OCI-LY7 (cell line): ENCODE measurements at regions not wholly inside any gene's neighbourhood (a gene's known extent, or its start where the extent isn't known, plus 50 kb on each side); places are given as distances from the start of the nearest gene placed in this dataset.

ENCODE experiments used
- BruUV-seq: library from RNA; stranded (reverse); fragments of 400-500 nt; replicated peaks from 2 replicates; lab custom pipeline; 2021; lab: Mats Ljungman, UMichigan
- CTCF ChIA-PET: fragments of 300-600 bp; sonication (Branson Sonifier 250); formaldehyde crosslinking; loops from one replicate; lab custom pipeline; 2022; ENCODE audit warnings: antibody characterized with exemption; ENCODE audit not compliant: unreplicated experiment; lab: Charles Lee
- POLR2A ChIA-PET: fragments of 300-600 bp; sonication (Branson Sonifier 250); formaldehyde crosslinking; loops from one replicate; lab custom pipeline; 2022; ENCODE audit warnings: antibody characterized with exemption; lab: Charles Lee
- DNase-seq: peaks from one replicate; pipeline ENCODE4 v3.0.0-alpha.2; 2015; ENCODE audit warnings: low spot score
- H2AFZ ChIP-seq: fragments of 200-600 bp; sonication (generic), shearing (Covaris generic); 2 replicates; pipeline ENCODE4 v1.6.1; 2014; ENCODE audit warnings: mild to moderate bottlenecking, antibody characterized with exemption, low read length, moderate library complexity
- H3K27ac ChIP-seq: fragments of 200-600 bp; sonication (generic); 2 replicates; pipeline ENCODE4 v1.5.1; 2014; ENCODE audit warnings: mixed run types, low read depth, mild to moderate bottlenecking, moderate library complexity, low read length, inconsistent platforms; ENCODE audit not compliant: poor library complexity, severe bottlenecking
- H3K36me3 ChIP-seq: fragments of 200-600 bp; sonication (generic); 2 replicates; pipeline ENCODE4 v1.6.1; 2014; ENCODE audit warnings: mild to moderate bottlenecking, antibody characterized with exemption, low read length, moderate library complexity, mixed read lengths; ENCODE audit not compliant: insufficient read depth
- H3K4me1 ChIP-seq: fragments of 200-600 bp; sonication (generic); 2 replicates; pipeline ENCODE4 v1.5.1; 2014; ENCODE audit warnings: mild to moderate bottlenecking, low read length; ENCODE audit not compliant: insufficient read depth, poor library complexity, severe bottlenecking
- H3K4me2 ChIP-seq: fragments of 200-600 bp; sonication (generic); 2 replicates; pipeline ENCODE4 v1.6.1; 2014; ENCODE audit warnings: mild to moderate bottlenecking, low read length
- H3K4me3 ChIP-seq: fragments of 200-600 bp; sonication (generic); 2 replicates; pipeline ENCODE4 v1.5.1; 2014; ENCODE audit warnings: mild to moderate bottlenecking, low read depth, low read length; ENCODE audit not compliant: poor library complexity, severe bottlenecking
- H3K79me2 ChIP-seq: fragments of 200-600 bp; sonication (generic); 2 replicates; pipeline ENCODE4 v1.6.1; 2016; ENCODE audit warnings: low read depth, mild to moderate bottlenecking, low read length, moderate library complexity, mixed read lengths; ENCODE audit not compliant: insufficient read depth
- H3K9me2 ChIP-seq: fragments of 200-600 bp; sonication (generic); 2 replicates; pipeline ENCODE4 v1.6.1; 2016; ENCODE audit warnings: mild to moderate bottlenecking, low read length, mixed read lengths; ENCODE audit not compliant: insufficient read depth
- H3K9me3 ChIP-seq: fragments of 200-600 bp; sonication (generic); 2 replicates; pipeline ENCODE4 v1.6.1; 2014; ENCODE audit warnings: mild to moderate bottlenecking, mixed run types, low read length, mixed read lengths
- H4K20me1 ChIP-seq: fragments of 200-600 bp; sonication (generic); 2 replicates; pipeline ENCODE4 v1.6.1; 2014; ENCODE audit warnings: mild to moderate bottlenecking, antibody characterized with exemption, low read length, moderate library complexity, mixed read lengths; ENCODE audit not compliant: insufficient read depth
- EZH2phosphoT487 ChIP-seq: fragments of 200-600 bp; sonication (generic); IDR thresholded peaks from 2 replicates; pipeline ENCODE4 v1.6.1; 2018; ENCODE audit warnings: low read depth, borderline replicate concordance, mild to moderate bottlenecking, mixed run types, antibody characterized with exemption, low read length, moderate library complexity, mixed read lengths
- intact Hi-C: fragments of 100-400 bp; cut with micrococcal nuclease; formaldehyde crosslinking; loops from one replicate; pipeline ENCODE4 v1.10.0; 2022; ENCODE audit not compliant: unreplicated experiment
- TF ChIP-seq, protein P1 (sequence below): fragments of 200-600 bp; sonication (generic); conservative IDR thresholded peaks from 2 replicates; pipeline ENCODE4 v1.5.1; 2014; ENCODE audit warnings: mild to moderate bottlenecking, antibody characterized with exemption, low read length, moderate library complexity, mixed read lengths

DNA sequence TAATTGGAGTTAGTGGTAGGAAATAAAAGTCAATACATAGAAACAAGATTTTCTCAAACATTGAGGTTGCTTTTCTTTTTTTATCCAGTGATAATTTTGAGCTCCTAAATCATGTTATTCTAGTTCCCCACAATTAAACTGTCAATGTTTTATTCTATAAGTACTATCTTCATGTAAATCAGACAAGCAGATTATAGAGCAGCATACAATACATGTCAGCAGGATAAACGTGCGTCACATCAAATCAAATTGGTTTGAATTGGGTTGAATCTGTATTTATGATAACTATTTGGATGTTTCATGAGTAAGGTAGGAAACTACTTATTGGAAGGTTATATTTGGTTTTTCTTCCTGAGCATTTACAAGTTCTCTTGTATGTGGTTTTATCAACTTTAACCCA lies 2028.7 kb downstream of the NCAM2 start:
- Histone ChIP-seq H2AFZ (no peak overlapping the region), H3K4me2 (no peak overlapping the region), H3K4me3 (no peak overlapping the region), H4K20me1 (no peaks in the 10 kb centered on the region), H3K9me2 (no peaks in the 10 kb centered on the region), H3K9me3 (peaks cover 22% of the 10 kb centered on the region; the same call in 1 of the 2 replicates), H3K27ac (no peak overlapping the region), H3K79me2 (no peaks in the 10 kb centered on the region), H3K36me3 (no peaks in the 10 kb centered on the region), H3K4me1 (no peaks in the 10 kb centered on the region)
- no TSS peak for BruUV-seq
- ChIA-PET CTCF (no interaction called here), POLR2A (no interaction called here)
- intact Hi-C loops, result no loop called here
- TF ChIP-seq, protein P1, sequence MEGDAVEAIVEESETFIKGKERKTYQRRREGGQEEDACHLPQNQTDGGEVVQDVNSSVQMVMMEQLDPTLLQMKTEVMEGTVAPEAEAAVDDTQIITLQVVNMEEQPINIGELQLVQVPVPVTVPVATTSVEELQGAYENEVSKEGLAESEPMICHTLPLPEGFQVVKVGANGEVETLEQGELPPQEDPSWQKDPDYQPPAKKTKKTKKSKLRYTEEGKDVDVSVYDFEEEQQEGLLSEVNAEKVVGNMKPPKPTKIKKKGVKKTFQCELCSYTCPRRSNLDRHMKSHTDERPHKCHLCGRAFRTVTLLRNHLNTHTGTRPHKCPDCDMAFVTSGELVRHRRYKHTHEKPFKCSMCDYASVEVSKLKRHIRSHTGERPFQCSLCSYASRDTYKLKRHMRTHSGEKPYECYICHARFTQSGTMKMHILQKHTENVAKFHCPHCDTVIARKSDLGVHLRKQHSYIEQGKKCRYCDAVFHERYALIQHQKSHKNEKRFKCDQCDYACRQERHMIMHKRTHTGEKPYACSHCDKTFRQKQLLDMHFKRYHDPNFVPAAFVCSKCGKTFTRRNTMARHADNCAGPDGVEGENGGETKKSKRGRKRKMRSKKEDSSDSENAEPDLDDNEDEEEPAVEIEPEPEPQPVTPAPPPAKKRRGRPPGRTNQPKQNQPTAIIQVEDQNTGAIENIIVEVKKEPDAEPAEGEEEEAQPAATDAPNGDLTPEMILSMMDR, result no peak
- no peak for TF ChIP-seq EZH2phosphoT487
- no peak for DNase-seq

DNA sequence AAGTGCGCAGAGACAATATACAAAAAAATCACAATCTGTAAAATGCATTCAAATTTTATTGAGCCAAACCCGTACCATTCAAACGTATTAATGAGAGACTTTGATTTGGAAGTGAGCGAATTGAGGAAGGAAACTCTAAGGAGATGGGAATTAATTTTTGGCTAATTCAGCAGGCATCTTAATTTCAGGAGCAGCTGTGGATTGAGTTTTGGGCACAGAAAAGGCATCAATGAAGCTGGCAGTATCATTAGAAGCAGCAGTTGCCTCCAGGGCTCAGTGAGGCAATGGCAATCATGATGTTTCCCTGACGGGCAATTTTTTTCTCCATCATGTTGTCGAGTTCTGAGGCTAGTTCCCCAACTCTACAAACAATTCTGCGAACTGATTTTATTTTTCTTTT lies 2041.6 kb downstream of the NCAM2 start:
- Histone ChIP-seq H3K9me3 (peaks cover 37% of the 10 kb centered on the region), H3K4me2 (no peak overlapping the region), H3K4me1 (no peaks in the 10 kb centered on the region), H4K20me1 (no peaks in the 10 kb centered on the region), H2AFZ (no peak overlapping the region), H3K4me3 (no peak overlapping the region), H3K36me3 (no peaks in the 10 kb centered on the region), H3K27ac (no peak overlapping the region), H3K79me2 (no peaks in the 10 kb centered on the region), H3K9me2 (no peaks in the 10 kb centered on the region)
- intact Hi-C loops, result no loop called here
- ChIA-PET CTCF (no interaction called here), POLR2A (no interaction called here)
- TF ChIP-seq, protein P1, result no peak
- no peak for TF ChIP-seq EZH2phosphoT487
- no peak for DNase-seq
- BruUV-seq, result no TSS peak

DNA sequence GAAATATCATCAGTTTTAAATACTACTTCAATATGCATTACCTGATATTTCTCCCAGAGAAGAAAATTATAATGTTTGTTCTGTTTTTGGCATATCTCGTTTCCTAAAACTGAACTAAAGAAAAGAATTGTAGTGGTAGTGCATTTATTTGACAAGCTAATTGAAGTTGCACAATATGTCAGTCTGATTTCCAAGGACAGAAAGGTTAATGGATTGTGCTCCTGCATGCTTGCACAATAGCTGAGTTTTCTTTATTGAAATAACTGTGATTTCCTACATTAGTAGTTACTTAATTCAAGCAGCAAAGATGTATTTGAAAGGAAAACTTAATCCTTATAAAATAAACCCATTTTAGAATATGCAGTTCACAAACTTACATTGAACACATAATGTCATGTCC lies 2047.7 kb downstream of the NCAM2 start:
- Histone ChIP-seq H3K4me3 (no peak overlapping the region), H3K4me2 (no peak overlapping the region), H3K4me1 (no peaks in the 10 kb centered on the region), H3K79me2 (no peaks in the 10 kb centered on the region), H3K9me3 (0 out of 2 replicates have a peak, but pooled peaks cover 28% of the 10 kb centered on the region), H2AFZ (no peak overlapping the region), H3K27ac (no peak overlapping the region), H3K36me3 (no peaks in the 10 kb centered on the region), H3K9me2 (no peaks in the 10 kb centered on the region), H4K20me1 (no peaks in the 10 kb centered on the region)
- DNase-seq, result no peak
- no TSS peak for BruUV-seq
- POLR2A ChIA-PET, result interaction anchor here (0.9 kb wide), 1 partner anchor 8 kb away, joined by 3 read pairs; no protein-coding TSS in a partner anchor
- intact Hi-C loops, result no loop called here
- CTCF ChIA-PET, result no interaction called here
- TF ChIP-seq EZH2phosphoT487, result no peak
- TF ChIP-seq, protein P1, result no peak
